ENCODE measurements at regions not wholly inside any gene's neighbourhood (a gene's known extent, or its start where the extent isn't known, plus 50 kb on each side); places are given as distances from the start of the nearest gene placed in this dataset.

- TF ChIP-seq CTCF (IDR thresholded peaks at IDR 0.05) (no peak), POLR2A (IDR thresholded peaks at IDR 0.05) (no peak), EP300 (IDR thresholded peaks at IDR 0.05) (no peak)
Observed at GRCh38 chr19:34049944-34050343, 122.4 kb upstream of the LSM14A start.
